ENCODE measurements at regions not wholly inside any gene's neighbourhood (a gene's known extent, or its start where the extent isn't known, plus 50 kb on each side); places are given as distances from the start of the nearest gene placed in this dataset.
"Not testable (repeated sequence)": the region's sequence is repeated elsewhere in the genome, so short reads cannot be mapped to it uniquely, and the experiment has no call there.

DNA sequence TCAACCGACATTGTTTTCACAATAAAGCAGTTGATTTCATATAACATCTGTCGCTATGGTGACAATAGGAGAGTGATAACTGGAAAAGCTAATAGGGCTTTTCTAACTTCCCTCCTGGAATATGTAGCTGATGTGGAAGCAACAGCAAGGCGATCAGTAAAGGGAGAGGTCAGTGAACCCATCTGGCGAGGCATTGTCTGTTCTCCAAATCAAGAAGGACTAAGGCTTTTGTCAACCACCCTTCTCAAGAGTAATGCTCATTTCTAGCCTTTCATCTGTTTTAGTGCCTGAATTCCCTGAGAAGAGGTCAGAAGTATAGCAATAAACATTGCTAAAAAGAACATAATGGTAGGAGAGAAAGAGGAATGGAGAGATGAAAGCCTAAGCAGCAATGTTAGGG lies 201.3 kb downstream of the AKAP7 start:
- no peak for DNase-seq (ENCODE audit: extremely low read depth in 1 of 2, low read depth in 1 of 2)

- not testable (repeated sequence) for DNase-seq (ENCODE audit: extremely low read depth in 1 of 2, low read depth in 1 of 2)
These were observed 211.6 kb downstream of the AKAP7 start for GRCh38 chr6:131346896-131347295.

DNA sequence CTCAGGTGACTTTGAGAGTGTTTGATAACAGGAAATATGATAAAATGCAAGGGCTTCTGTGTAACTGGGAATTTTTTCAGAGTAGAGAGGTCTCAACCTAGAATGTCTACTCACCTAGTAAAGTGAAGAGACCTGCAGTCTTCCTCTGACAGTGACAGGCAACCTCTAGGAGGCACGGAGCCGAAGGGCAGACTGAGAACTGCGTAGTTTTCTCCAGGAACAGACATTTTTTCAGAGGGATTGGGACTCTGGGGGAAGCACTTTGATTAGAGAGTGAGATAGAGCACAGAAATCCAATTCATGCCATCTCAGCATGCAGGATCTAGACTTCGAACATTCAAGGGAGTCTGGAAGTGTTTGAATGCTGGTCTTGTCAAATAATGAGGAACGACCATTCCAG lies 213.3 kb downstream of the AKAP7 start:
- DNase-seq (ENCODE audit: extremely low read depth in 1 of 2, low read depth in 1 of 2), result no peak

GRCh38 chr6:131349199-131349598 lies 213.9 kb downstream of the AKAP7 start:
- DNase-seq (ENCODE audit: extremely low read depth in 1 of 2, low read depth in 1 of 2), result no peak

- no peak for DNase-seq (ENCODE audit: extremely low read depth in 1 of 2, low read depth in 1 of 2)
These were observed 217.8 kb downstream of the AKAP7 start for GRCh38 chr6:131353106-131353505.

DNA sequence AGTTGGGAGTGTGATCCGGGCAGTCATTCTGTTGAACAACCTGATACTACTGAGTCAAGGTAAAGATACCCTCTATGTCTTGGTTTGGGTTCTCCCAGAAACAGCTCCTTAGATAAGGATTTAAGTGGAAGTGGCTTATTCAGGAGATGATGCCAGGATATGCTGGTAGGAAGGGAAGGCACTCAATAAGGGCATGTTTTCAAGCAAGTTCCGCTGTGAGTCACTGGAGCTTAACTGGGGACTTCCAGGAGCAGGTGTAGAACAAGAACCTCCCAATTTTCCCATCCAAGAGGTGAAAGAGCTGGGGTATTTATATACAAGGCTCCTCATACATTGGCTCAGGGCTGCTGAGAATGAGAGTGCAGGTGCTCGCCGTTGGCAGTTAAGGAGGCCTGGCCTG lies 218.6 kb downstream of the AKAP7 start:
- DNase-seq (ENCODE audit: extremely low read depth in 1 of 2, low read depth in 1 of 2), result no peak

DNA sequence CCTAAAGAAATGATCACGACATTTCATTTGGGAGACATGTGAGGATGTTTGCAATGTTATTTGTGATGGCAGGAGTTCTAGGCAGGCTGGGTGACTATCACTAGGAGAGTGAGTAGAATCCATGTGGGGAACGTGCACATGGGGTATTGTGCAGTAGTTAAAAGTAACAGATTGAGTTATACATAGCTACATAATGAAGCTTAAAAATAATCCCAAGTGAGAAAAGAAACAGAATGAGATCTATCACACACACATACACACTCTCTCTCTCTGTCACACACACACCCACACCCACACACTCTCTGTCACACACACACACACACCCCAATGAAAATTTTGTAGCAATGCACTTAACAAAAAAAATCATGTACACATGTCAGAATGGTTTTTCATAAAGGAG lies 218.7 kb upstream of the ARG1 start:
- no peak for DNase-seq (ENCODE audit: extremely low read depth in 1 of 2, low read depth in 1 of 2)

GRCh38 chr6:131356161-131356560 lies 216.9 kb upstream of the ARG1 start:
- no peak for DNase-seq (ENCODE audit: extremely low read depth in 1 of 2, low read depth in 1 of 2)

- DNase-seq (ENCODE audit: extremely low read depth in 1 of 2, low read depth in 1 of 2), result no peak
These were observed 215.5 kb upstream of the ARG1 start for GRCh38 chr6:131357501-131357900.

GRCh38 chr6:131362070-131362469 lies 211.0 kb upstream of the ARG1 start:
- no peak for DNase-seq (ENCODE audit: extremely low read depth in 1 of 2, low read depth in 1 of 2)

DNA sequence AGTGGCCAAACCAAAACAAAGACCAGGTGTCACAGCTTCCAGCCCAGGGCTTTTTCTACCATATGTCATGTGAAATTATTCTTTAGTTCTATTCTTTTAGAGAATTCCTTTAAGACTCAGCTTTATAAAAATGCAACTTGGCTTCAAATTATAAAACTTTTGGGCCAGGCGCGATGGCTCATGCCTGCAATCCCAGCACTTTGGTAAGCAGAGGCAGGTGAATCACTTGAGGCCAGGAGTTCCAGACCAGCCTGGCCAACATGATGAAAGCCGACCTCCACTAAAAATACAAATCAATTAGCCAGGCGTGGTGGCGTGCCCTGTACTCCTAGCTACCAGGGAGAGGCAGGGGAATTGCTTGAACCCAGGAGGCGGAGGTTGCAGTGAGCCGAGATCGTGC lies 210.3 kb upstream of the ARG1 start:
- DNase-seq (ENCODE audit: extremely low read depth in 1 of 2, low read depth in 1 of 2), result no peak

GRCh38 chr6:131363947-131364834 lies 208.8 kb upstream of the ARG1 start:
- DNase-seq (ENCODE audit: extremely low read depth in 1 of 2, low read depth in 1 of 2), result no peak

GRCh38 chr6:131366223-131366622 lies 206.8 kb upstream of the ARG1 start:
- DNase-seq (ENCODE audit: extremely low read depth in 1 of 2, low read depth in 1 of 2), result no peak

DNA sequence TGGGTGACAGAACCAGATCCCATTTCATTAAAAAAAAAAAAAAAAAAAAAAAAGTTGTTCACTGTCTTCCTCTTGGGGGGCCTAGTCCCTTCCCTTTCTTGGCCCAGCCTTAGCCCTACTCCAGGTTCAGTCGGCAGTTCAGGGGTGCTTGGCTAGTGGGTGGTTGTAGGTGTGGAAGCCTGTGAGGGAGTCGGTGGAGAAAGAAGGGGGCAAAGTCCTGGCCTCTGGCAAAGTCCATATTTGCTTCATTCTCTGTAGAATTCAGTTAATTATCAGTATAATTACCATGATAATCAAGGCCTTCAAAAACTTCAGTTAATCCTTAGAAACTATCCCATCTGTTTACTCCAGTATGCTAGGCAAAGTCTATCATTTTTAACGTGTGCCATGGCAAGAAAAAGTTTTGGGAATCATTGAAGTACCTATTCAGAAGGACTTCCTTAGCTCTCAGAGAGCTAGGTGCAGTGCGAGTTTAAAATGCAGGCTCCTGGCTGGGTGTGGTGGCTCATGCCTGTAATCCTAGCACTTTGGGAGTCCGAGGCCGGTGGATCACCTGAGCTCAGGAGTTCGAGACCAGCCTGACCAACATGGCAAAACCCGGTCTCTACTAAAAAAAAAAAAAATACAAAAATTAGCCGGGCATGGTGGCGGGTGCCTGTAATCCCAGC lies 205.7 kb upstream of the ARG1 start:
- no peak for DNase-seq (ENCODE audit: extremely low read depth in 1 of 2, low read depth in 1 of 2)

- DNase-seq (ENCODE audit: extremely low read depth in 1 of 2, low read depth in 1 of 2), result no peak
These were observed 204.7 kb upstream of the ARG1 start for GRCh38 chr6:131368198-131368911.

DNA sequence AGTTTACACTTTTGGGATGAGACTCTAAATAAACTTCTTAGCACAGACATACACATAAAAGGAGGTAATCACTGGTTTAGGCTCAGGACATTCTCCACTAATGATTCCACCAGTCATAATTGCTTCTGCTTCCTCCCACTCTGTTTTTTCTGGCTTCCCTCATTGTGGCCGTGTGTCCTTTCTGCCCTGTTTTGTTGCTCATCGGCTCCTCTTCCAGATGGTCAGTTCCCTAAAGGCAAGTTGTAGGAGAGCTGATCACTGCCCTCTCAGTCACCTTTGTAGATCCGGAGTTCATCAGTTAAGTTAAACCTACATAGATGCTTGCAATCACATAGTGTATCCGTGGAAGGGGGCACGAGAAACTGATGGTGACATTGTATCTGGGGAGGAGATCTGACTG lies 200.5 kb upstream of the ARG1 start:
- DNase-seq (ENCODE audit: extremely low read depth in 1 of 2, low read depth in 1 of 2), result no peak

DNA sequence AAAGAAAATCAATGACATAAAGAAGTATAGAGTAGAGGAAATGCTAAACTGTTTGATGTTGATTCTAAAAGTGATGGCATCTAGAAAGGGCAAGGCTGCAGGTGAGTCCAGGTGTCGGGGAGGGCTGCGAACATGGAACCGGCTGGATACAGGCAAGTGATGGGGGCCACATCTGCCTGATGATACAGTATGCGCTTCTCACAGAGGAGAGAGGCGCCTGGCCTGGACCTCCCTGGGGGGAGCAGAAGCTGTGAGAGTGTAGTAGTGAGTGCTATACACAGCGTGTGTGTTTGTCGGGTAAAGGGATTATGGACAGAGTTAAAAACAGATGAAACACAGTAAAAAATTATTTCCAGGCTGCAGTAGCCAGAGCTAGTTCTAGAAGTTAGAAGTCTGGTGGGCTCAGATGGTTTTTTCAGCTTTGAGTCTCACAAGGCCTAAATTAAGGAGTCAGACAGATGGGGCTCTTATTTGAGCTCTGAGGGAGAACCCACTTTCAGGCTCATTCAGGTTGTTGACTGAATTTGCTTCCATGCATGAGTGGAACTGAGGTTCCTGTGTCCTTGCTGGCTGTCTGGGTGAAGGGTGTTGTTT lies 195.8 kb upstream of the ARG1 start:
- DNase-seq (ENCODE audit: extremely low read depth in 1 of 2, low read depth in 1 of 2), result no peak

GRCh38 chr6:131378874-131379273 lies 194.2 kb upstream of the ARG1 start:
- DNase-seq (ENCODE audit: extremely low read depth in 1 of 2, low read depth in 1 of 2), result no peak

GRCh38 chr6:131379948-131380347 lies 193.1 kb upstream of the ARG1 start:
- no peak for DNase-seq (ENCODE audit: extremely low read depth in 1 of 2, low read depth in 1 of 2)

DNA sequence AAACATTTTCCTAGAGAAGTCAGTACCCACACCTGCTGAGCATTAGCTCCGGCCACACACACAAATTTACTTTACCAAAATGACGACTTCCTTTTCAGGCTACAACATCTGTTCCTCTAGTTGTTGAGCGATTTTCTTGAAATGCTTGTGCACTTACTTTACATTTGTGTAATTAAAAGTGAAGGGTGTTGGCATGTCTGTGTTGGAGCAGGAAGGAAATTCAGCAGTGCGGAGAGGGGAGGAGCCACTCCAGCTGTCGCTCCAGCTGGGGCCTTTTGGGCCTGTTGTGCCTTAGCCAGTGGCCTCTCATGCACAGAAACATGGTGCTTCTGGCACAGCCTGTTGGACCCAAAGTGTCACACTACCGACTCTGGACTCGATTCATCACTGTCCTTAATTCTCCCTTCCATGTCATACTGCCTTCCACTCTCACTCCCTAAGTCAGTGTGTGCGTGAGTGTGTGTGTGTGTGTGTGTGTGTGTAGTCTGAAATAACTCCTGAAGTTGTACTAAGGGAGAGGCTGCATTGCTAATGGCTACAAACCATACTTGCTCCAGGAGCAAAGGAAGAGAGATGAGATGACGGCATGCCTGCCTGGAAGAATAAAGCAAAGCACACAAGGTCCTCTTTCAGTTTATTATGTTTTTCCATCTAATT lies 191.8 kb upstream of the ARG1 start:
- no peak for DNase-seq (ENCODE audit: extremely low read depth in 1 of 2, low read depth in 1 of 2)

- no peak for DNase-seq (ENCODE audit: extremely low read depth in 1 of 2, low read depth in 1 of 2)
These were observed 191.3 kb upstream of the ARG1 start for GRCh38 chr6:131381709-131382093.

Data from stimulated activated CD8-positive, alpha-beta memory T cell treated with anti-CD3 and anti-CD28 coated beads, Interleukin-7, amount 100 ng/mL, for 48 hours (primary cell).